ENCODE measurements at regions not wholly inside any gene's neighbourhood (a gene's known extent, or its start where the extent isn't known, plus 50 kb on each side); places are given as distances from the start of the nearest gene placed in this dataset.

DNA sequence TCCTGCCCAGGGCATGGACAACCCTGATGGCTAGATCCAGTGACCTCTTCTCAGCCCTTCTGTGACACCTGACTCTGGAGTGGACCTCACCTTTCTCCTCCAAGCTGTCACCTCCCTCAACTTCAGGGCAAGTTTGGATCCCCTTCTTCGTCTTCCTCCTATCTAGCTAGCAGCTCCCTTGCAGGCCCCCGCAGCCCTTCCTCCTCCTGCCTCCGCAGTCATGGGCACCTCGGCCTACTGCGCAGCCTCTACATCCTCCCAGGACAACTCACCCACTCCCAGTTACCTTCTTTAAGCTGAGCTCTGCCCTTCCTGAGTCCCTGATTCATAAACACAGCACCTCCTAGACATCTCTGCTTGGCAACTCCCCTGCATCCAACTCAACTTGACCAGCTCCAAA, 61.3 kb upstream of the ID3 start:
- no peak overlapping the region for H2BK5ac ChIP-seq (ENCODE audit: low read depth, low read length)
- POLR2A ChIA-PET (ENCODE audit: partially characterized antibody) = interaction anchor here (0.7 to 6.5 kb wide), 6 partner anchors 14 to 64 kb away, joined by 3 to 47 read pairs (median 8); no protein-coding TSS in a partner anchor

More for the DNA sequence above, 61.3 kb upstream of the ID3 start:
- H2BK120ac ChIP-seq (replicated peaks; ENCODE audit: low read depth, low read length) = peak overlapping the region; percentile 84
- peak overlapping the region; percentile 29; the same call in 1 of the 2 replicates for H2AK5ac ChIP-seq (ENCODE audit: low read depth, low read length)
- no peak for TF ChIP-seq CTBP2 (IDR thresholded peaks at IDR 0.05; ENCODE audit: borderline replicate concordance, insufficient read depth, insufficient read length, low read length)
- peak overlapping the region; percentile 86; the same call in 1 of the 2 replicates for H2BK12ac ChIP-seq (ENCODE audit: low read depth, low read length)
- peak overlapping the region; percentile 40; the same call in 1 of the 2 replicates for H2BK20ac ChIP-seq (ENCODE audit: low read length)
- no peak overlapping the region for H3K23ac ChIP-seq (ENCODE audit: insufficient read length)
- no peak overlapping the region for H3K4me3 ChIP-seq (ENCODE audit: extremely low read depth in 1 of 4, insufficient read depth in 2 of 4, low read depth in 3 of 4, low read length in 4 of 4)
- H3K9ac ChIP-seq (replicated peaks in 1 of 4; ENCODE audit: extremely low read depth in 1 of 4, low read depth in 3 of 4, low read length in 3 of 4) = no peak overlapping the region
- H3K14ac ChIP-seq (ENCODE audit: insufficient read length) = no peak overlapping the region
- H3K4ac ChIP-seq (replicated peaks; ENCODE audit: insufficient read length, low read depth, low read length) = peak overlapping the region; percentile 44
- H3K56ac ChIP-seq (replicated peaks; ENCODE audit: insufficient read length, low read depth, low read length) = no peak overlapping the region
- H3K36me3 ChIP-seq (ENCODE audit: control insufficient read depth in 2 of 4, insufficient read depth in 4 of 4, low read length in 3 of 4) = no peaks in the 10 kb centered on the region
- no peak overlapping the region for H2AFZ ChIP-seq (ENCODE audit: low read length)
- no peak overlapping the region for H4K8ac ChIP-seq (ENCODE audit: extremely low read depth, insufficient read depth, low read length)
- H3K79me2 ChIP-seq (ENCODE audit: control insufficient read depth in 1 of 2, insufficient read depth in 2 of 2, low read length in 2 of 2) = no peaks in the 10 kb centered on the region
- H4K20me1 ChIP-seq (replicated peaks in 1 of 2; ENCODE audit: control insufficient read depth in 1 of 2, insufficient read depth in 2 of 2, low read length in 2 of 2) = no peaks in the 10 kb centered on the region
- 91% methylated on average over 5 of the region's 5 CpGs; no CpG with 5 or more reads in 1 of the 2 experiments for WGBS, 2 experiments (ENCODE audit: extremely low coverage in 1 of 2, insufficient coverage in 1 of 2, insufficient read length in 1 of 2, insufficient replicate concordance in 2 of 2, low coverage in 1 of 2, low lambda C conversion rate in 2 of 2, missing lambda C conversion rate in 1 of 2)
- H3K18ac ChIP-seq (ENCODE audit: extremely low read depth, low read length) = no peak overlapping the region
- peaks cover 0 to 19% (median 13%) of the 10 kb centered on the region in 4 experiments; a peak in 5 of 7 replicates for H3K27me3 ChIP-seq (replicated peaks in 1 of 4; ENCODE audit: control insufficient read depth in 3 of 4, extremely low read depth in 1 of 4, insufficient read depth in 3 of 4, low read length in 3 of 4)
- no peak for FAIRE-seq
- CTCF ChIA-PET (ENCODE audit: partially characterized antibody) = interaction anchor here (1.1 to 6.7 kb wide), 11 partner anchors 11 to 81 kb away, joined by 3 to 67 read pairs (median 4); no protein-coding TSS in a partner anchor
- no peaks in the 10 kb centered on the region; the same call in 1 of the 2 replicates for H3K23me2 ChIP-seq (ENCODE audit: low read depth, low read length)
- H4K5ac ChIP-seq (ENCODE audit: insufficient read length, low read depth, low read length) = no peak overlapping the region
- H3K79me1 ChIP-seq (ENCODE audit: low read depth, low read length) = no peaks in the 10 kb centered on the region
- peaks cover 4 to 15% (median 9%) of the 10 kb centered on the region in 4 experiments; a peak in 6 of 7 replicates for H3K4me1 ChIP-seq (replicated peaks in 1 of 4; ENCODE audit: control insufficient read depth in 3 of 4, insufficient read depth in 4 of 4, low read length in 3 of 4)
- no peaks in the 10 kb centered on the region for H3K9me3 ChIP-seq (ENCODE audit: insufficient read depth in 2 of 2, low read depth in 1 of 2, low read length in 1 of 2)
- H4K91ac ChIP-seq (replicated peaks; ENCODE audit: insufficient read length, low read length) = peak overlapping the region; percentile 81
- DNase-seq (ENCODE audit: low read depth in 1 of 2, low spot score in 2 of 2) = no peak
- peak overlapping the region; percentile 5; the same call in 1 of the 2 replicates for H2BK15ac ChIP-seq (ENCODE audit: low read length)
- H3K4me2 ChIP-seq (ENCODE audit: insufficient read depth in 1 of 2, low read depth in 2 of 2, low read length in 2 of 2) = no peak overlapping the region; a peak in 1 of 4 replicates
- no peak overlapping the region for H3K27ac ChIP-seq (ENCODE audit: low read depth, low read length)

Data from H1 (cell line).